Kidney tubule cell (primary cell): ENCODE measurements at regions not wholly inside any gene's neighbourhood (a gene's known extent, or its start where the extent isn't known, plus 50 kb on each side); places are given as distances from the start of the nearest gene placed in this dataset.

Experiments used
- DNase-seq: peaks from one replicate; pipeline ENCODE4 v3.0.0-alpha.2; 2018; ENCODE audit warnings: low spot score

DNA sequence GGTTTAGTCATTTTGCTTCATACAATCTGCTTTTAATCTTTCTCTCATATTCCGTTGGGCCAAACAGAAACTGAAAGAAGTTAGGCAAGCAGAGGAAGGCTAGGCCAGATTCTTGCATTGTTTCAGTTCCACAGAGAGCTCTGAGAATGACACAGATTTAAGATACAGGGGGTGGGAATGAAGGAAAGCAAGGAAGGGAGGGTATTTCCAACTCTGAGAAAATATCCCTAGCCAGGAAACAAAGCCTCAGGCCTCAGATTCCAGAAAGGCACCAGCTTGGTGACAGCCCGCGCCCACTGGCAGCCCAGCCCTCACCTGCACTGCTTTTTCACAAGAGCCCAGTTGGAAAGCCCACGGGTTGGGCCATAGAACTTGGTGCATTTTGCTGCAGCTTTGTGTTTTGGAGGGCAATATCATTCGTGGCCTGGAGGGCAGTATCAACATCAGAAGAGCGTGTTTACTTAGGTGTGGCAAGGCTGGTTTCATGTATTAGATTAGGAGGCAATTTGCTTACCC, 63.5 kb downstream of the ENC1 start:
- DNase-seq, result peak; percentile 73

GRCh38 chr5:74575741-74576538, 64.6 kb downstream of the ENC1 start:
- DNase-seq, result peak; percentile 93

- no peak for DNase-seq
These were observed 70.3 kb downstream of the ENC1 start for GRCh38 chr5:74570250-74570649.

- peak; percentile 51 for DNase-seq
These were observed 73.0 kb downstream of the ENC1 start for GRCh38 chr5:74567411-74567995.

DNA sequence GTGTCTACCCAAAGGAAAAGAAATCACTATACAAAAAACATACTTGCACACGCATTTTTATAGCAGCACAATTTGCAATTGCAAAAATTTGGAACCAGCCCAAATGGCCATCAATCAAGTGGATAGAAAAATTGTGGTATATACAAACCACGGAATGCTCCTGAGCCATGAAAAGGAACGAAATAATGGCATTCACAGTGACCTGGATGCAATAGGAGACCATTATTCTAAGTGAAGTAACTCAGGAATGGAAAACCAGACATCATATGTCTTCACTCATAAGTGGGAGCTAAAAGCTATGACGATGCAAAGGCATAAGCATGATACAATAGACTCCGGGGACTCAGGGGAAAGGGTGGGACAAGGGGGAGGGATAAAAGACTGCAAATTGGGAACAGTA, 78.4 kb downstream of the ENC1 start:
- no peak for DNase-seq

GRCh38 chr5:74560245-74560644, 80.3 kb downstream of the ENC1 start:
- DNase-seq, result no peak

GRCh38 chr5:74556631-74557595, 83.6 kb downstream of the ENC1 start:
- no peak for DNase-seq

- no peak for DNase-seq
These were observed 84.5 kb downstream of the ENC1 start for GRCh38 chr5:74556006-74556405.

GRCh38 chr5:74552101-74552500, 88.4 kb downstream of the ENC1 start:
- peak; percentile 31 for DNase-seq

- no peak for DNase-seq
These were observed 89.6 kb downstream of the ENC1 start for GRCh38 chr5:74550927-74551326.

- no peak for DNase-seq
These were observed 91.1 kb downstream of the ENC1 start for GRCh38 chr5:74549384-74549783.

DNA sequence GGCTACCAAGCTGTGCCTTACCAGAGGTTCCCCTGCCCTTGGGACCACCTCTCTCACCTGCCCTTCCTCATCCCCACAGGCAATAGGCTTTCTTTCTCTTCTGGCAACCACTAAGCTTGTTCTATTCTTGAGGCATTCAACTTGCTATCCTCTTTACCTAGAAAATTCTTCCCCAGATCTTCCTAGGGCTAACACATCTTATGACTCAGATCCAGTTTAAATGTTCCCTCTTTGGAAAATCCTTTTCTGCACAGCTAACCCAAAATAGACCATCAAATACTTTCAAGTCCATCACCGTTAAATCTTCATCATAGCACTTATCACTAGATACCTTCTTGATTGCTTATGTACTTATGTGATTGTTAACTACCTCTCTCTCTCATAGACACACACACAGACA, 93.7 kb downstream of the ENC1 start:
- peak; percentile 22 for DNase-seq

DNA sequence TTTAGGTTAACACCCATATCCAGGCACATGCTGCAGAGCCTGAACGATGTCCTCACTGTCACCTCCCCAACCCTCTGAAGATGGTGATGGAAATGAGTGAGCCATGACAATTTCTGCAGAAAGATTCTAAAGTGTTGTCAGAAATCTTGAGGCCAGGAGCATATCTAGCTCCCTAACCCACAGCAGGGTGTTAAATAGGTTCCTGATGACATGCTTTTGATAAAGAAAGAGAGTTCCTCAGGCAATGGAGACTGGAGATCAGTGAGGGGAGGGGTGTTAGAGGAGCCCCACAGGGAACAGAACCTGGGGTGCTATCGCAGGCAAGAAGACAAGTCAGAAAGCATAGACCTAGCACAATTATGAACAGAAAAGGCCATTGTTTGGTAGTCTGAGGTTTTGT, 95.7 kb downstream of the ENC1 start:
- DNase-seq, result no peak

DNA sequence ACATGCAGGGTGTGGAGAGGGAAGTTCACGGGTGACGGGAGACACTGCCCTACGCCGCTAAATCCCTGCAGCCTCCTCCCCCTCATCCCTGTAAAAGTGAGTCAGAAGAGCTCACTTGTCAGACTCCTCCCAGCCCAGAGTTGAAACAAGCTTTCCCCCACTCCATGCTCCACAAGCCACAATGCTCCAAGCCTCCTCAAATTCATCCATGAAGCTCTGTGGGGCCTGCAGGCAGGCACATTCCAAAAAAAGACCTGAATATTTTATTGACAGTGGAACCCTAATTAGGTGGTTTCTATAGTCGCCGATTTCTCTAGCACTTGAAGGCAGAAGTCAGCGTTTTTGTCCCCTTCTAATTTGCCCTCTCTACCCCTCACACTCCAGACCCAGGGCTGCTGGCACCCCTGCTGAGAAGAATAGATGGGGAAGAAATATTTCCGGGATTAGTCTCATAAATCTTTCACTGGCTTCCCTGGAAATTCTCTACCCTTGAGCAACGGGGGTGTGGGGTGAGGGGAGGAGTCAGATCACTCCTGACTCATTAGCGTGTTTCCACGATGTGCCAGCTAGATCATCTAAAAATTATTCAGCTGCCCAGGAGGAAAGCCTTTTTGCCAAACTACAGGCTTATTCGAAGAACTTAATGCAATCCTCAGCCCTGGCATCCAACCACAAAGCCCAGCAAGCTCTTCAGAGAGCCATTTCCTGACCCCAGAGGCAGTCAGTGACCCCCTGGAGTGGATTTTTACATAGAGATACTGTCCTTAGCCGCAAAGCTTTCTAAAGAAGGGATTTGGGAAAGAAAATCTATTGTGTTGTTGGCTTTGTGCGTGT, 97.1 kb downstream of the ENC1 start:
- peak; percentile 98 for DNase-seq

- DNase-seq, result peak; percentile 72
These were observed 98.0 kb downstream of the ENC1 start for GRCh38 chr5:74542482-74542881.

- peak; percentile 42 for DNase-seq
These were observed 99.1 kb downstream of the ENC1 start for GRCh38 chr5:74541381-74541781.

DNA sequence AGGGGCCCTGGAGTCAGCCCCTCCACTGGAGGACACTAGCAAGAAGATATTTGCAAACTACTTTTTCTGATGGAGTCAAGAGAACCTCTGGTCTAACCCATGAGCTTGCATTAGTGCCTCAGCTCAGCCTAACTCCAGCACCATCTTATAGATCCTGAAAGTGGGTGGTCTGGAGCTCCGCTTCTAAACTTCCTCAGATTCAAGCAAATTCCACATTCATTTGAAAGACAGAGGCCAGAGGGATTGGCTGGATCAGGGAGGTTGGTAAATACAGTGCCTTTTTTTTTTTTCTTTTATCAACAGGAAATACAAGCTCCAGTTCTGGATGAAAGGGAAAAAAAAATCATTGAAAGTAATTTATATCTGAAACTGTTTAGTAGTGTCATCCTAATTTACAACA, 99.9 kb downstream of the ENC1 start:
- no peak for DNase-seq

DNA sequence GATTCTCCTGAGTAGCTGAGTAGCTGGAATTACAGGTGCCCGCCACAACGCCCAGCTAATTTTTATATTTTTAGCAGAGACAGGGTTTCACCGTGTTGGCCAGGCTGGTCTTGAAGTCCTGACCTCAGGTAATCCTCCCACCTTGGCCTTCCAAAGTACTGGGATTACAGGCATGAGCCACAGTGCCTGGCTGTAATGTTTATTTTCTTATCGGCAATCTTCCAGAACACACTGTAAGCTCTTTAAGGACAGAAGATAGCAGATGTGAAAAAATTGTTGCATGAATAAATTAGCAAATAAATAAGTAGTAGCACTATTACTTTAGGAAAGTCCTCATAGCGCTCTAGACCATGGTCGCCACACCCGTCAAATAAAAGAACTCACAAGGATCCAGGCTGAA, 100.5 kb downstream of the ENC1 start:
- no peak for DNase-seq

- DNase-seq, result no peak
These were observed 102.3 kb downstream of the ENC1 start for GRCh38 chr5:74538206-74538661.

DNA sequence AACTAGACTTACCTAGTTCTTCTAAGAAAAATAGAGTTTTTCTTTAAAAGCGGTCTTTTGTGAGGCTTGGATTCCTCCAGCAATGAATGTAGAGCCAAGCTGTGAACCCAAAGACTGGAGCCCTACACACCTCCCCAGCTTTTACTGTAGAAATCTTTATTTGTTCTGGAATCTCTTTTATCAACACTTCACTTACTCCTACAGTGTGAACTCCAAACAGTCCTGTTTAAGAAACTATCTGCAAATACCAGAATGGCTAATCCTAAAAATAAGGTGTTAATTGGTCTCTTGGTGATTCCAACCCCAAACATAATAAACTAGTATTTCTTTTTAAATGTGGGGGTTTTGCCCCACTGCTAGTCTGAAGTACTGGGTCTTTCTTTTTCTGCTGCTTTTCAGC, 103.9 kb downstream of the ENC1 start:
- no peak for DNase-seq

GRCh38 chr5:74535926-74536325, 104.6 kb downstream of the ENC1 start:
- DNase-seq, result no peak
